ENCODE measurements at regions not wholly inside any gene's neighbourhood (a gene's known extent, or its start where the extent isn't known, plus 50 kb on each side); places are given as distances from the start of the nearest gene placed in this dataset.

DNA sequence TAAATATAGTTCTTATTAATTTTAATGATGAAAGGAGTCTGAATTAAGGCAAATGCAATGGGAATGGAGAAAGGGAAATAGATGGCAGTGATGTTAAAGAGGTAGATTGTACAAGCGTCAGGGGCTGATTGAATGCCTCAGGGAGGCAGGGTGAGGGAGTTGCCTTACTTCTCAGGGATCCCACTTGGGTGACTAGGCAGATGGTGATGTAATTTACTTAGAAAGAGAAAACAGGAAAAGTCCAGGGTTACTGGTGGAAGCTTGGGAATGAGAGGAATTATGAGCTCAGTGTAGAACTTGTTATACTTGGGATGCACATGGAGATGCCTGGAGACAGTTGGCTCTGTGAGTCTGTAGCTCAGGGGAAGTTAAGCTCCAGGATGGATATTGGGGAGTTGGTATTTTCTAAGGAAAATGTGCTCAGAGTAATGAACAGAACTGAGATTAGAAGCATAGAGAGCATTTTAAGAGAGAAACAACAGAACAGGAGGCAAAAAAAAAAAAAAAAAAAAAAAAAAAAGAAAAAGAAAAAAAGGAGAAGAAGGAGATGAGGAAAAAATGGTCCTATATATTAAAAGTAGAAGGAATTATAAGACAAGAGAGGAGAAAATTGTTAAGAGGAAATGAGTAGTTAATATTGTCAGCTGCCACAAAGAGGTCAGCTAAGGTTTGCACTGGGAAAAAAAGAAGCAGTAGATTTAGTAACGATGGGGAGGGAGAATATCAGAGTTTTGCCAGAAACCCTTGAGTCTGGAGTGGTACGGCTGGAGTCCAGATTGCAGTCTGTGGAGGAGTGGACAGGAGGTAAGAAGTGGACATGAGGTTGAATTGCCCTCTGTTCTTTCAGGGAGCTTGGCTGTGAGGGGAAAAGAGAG is 88.0 kb upstream of the ELL2 start:
- Histone ChIP-seq H3K4me1 (replicated peaks in 1 of 4; ENCODE audit: control insufficient read depth in 3 of 4, insufficient read depth in 4 of 4, low read length in 3 of 4) (peaks cover 0 to 3% (median 2%) of the 10 kb centered on the region in 4 experiments; a peak in 3 of 7 replicates), H2BK15ac (ENCODE audit: low read length) (no peak overlapping the region; the same call in 1 of the 2 replicates), H3K9me3 (ENCODE audit: insufficient read depth in 2 of 2, low read depth in 1 of 2, low read length in 1 of 2) (no peaks in the 10 kb centered on the region), H3K27me3 (replicated peaks in 1 of 4; ENCODE audit: control insufficient read depth in 3 of 4, extremely low read depth in 1 of 4, insufficient read depth in 3 of 4, low read length in 3 of 4) (no peaks in the 10 kb centered on the region), H3K79me2 (ENCODE audit: control insufficient read depth in 1 of 2, insufficient read depth in 2 of 2, low read length in 2 of 2) (no peaks in the 10 kb centered on the region), H3K36me3 (ENCODE audit: control insufficient read depth in 2 of 4, insufficient read depth in 4 of 4, low read length in 3 of 4) (no peaks in the 10 kb centered on the region), H2BK12ac (ENCODE audit: low read depth, low read length) (no peak overlapping the region), H2BK5ac (ENCODE audit: low read depth, low read length) (no peak overlapping the region), H2AFZ (ENCODE audit: low read length) (peak overlapping the region; percentile 78; the same call in 1 of the 2 replicates), H4K8ac (ENCODE audit: extremely low read depth, insufficient read depth, low read length) (no peak overlapping the region), H3K18ac (ENCODE audit: extremely low read depth, low read length) (no peak overlapping the region), H2AK5ac (ENCODE audit: low read depth, low read length) (no peak overlapping the region), H4K5ac (ENCODE audit: insufficient read length, low read depth, low read length) (no peak overlapping the region), H2BK120ac (replicated peaks; ENCODE audit: low read depth, low read length) (no peak overlapping the region), H2BK20ac (ENCODE audit: low read length) (no peak overlapping the region), H3K4me2 (ENCODE audit: insufficient read depth in 1 of 2, low read depth in 2 of 2, low read length in 2 of 2) (no peak overlapping the region), H3K4ac (replicated peaks; ENCODE audit: insufficient read length, low read depth, low read length) (no peak overlapping the region), H4K20me1 (replicated peaks in 1 of 2; ENCODE audit: control insufficient read depth in 1 of 2, insufficient read depth in 2 of 2, low read length in 2 of 2) (no peaks in the 10 kb centered on the region), H3K4me3 (ENCODE audit: extremely low read depth in 1 of 4, insufficient read depth in 2 of 4, low read depth in 3 of 4, low read length in 4 of 4) (no peak overlapping the region), H3K79me1 (ENCODE audit: low read depth, low read length) (no peaks in the 10 kb centered on the region), H3K9ac (replicated peaks in 1 of 4; ENCODE audit: extremely low read depth in 1 of 4, low read depth in 3 of 4, low read length in 3 of 4) (no peak overlapping the region), H3K56ac (replicated peaks; ENCODE audit: insufficient read length, low read depth, low read length) (no peak overlapping the region), H3K23me2 (ENCODE audit: low read depth, low read length) (no peaks in the 10 kb centered on the region; the same call in 1 of the 2 replicates), H3K14ac (ENCODE audit: insufficient read length) (no peak overlapping the region), H4K91ac (replicated peaks; ENCODE audit: insufficient read length, low read length) (no peak overlapping the region), H3K23ac (ENCODE audit: insufficient read length) (no peak overlapping the region), H3K27ac (ENCODE audit: low read depth, low read length) (no peak overlapping the region)
- FAIRE-seq, result no peak
- DNase-seq (ENCODE audit: low read depth in 1 of 2, low spot score in 2 of 2), result no peak
- WGBS, 2 experiments (ENCODE audit: extremely low coverage in 1 of 2, insufficient coverage in 1 of 2, insufficient read length in 1 of 2, insufficient replicate concordance in 2 of 2, low coverage in 1 of 2, low lambda C conversion rate in 2 of 2, missing lambda C conversion rate in 1 of 2), result 85% methylated on average over 3 of the region's 3 CpGs; no CpG with 5 or more reads in 1 of the 2 experiments
- ChIA-PET CTCF (ENCODE audit: partially characterized antibody) (interaction anchor here (0.9 to 1.2 kb wide), 3 partner anchors 15 to 286 kb away, joined by 3 to 4 read pairs (median 3); no protein-coding TSS in a partner anchor), POLR2A (ENCODE audit: partially characterized antibody) (interaction anchor here (2.4 kb wide), 1 partner anchor 88 kb away, joined by 9 read pairs; the partner anchor contains the start of gene ELL2)
- TF ChIP-seq RAD21 (IDR thresholded peaks at IDR 0.05 in 1 of 2, conservative IDR thresholded peaks at IDR 0.05 in 1 of 2; ENCODE audit: low read depth in 2 of 2, low read length in 2 of 2) (no peak), BACH1 (IDR thresholded peaks at IDR 0.05; ENCODE audit: low read length) (no peak), POU5F1 (IDR thresholded peaks at IDR 0.05; ENCODE audit: low read depth, low read length) (no peak), CHD1 (IDR thresholded peaks at IDR 0.05; ENCODE audit: low read depth, low read length) (no peak), GABPA (IDR thresholded peaks at IDR 0.05; ENCODE audit: borderline replicate concordance, insufficient read depth, low read length) (no peak), SUZ12 (IDR thresholded peaks at IDR 0.05; ENCODE audit: low read length) (no peak), CBX5 (IDR thresholded peaks at IDR 0.05; ENCODE audit: low read depth, low read length) (no peak)
- TF ChIP-seq, protein P1, sequence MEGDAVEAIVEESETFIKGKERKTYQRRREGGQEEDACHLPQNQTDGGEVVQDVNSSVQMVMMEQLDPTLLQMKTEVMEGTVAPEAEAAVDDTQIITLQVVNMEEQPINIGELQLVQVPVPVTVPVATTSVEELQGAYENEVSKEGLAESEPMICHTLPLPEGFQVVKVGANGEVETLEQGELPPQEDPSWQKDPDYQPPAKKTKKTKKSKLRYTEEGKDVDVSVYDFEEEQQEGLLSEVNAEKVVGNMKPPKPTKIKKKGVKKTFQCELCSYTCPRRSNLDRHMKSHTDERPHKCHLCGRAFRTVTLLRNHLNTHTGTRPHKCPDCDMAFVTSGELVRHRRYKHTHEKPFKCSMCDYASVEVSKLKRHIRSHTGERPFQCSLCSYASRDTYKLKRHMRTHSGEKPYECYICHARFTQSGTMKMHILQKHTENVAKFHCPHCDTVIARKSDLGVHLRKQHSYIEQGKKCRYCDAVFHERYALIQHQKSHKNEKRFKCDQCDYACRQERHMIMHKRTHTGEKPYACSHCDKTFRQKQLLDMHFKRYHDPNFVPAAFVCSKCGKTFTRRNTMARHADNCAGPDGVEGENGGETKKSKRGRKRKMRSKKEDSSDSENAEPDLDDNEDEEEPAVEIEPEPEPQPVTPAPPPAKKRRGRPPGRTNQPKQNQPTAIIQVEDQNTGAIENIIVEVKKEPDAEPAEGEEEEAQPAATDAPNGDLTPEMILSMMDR (IDR thresholded peaks at IDR 0.05; ENCODE audit: control extremely low read depth in 1 of 3, insufficient read depth in 1 of 3, low read depth in 1 of 3, low read length in 3 of 3), result no peak

All from H1 (cell line).